ENCODE measurements at regions not wholly inside any gene's neighbourhood (a gene's known extent, or its start where the extent isn't known, plus 50 kb on each side); places are given as distances from the start of the nearest gene placed in this dataset.
"Not testable (repeated sequence)": the region's sequence is repeated elsewhere in the genome, so short reads cannot be mapped to it uniquely, and the experiment has no call there.

DNA sequence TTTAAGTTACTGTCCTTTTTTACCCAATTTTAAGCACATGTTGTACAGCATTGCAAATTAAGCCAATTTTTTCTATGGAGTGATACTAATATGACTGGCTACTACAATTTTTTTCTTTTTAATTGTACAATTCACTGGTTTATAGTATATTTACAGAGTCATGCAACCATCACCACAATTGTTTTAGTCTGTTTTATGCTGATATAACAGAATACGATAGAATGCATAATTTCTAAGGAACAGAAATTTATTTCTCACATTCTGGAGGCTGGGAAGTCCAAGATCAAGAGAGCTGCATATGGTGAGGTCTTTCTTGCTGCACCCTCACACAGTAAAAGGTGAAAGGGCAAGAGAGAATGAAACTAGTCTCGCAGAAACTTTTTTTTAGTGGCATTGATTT lies 125.3 kb downstream of the GLUD2 start:
- DNase-seq, result no peak

DNA sequence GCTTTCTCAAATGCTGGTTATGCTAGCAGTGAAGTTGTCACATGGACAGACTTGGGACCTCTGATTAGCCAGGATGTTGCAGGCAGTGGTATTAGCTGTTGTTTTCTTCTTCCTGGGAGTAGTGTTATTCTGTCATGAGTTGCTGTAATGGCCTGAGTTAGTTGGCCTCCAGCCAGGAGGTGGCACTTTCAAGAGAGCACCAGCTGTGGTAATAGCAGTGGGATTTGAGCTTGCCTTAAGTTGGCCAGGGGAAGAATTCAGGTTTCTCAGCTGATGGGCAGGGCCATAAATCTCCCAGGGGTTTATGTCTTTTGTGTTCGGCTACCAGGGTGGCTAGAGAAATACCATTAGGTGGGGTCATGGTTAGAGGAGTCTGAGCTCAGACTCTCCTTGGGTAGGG lies 132.6 kb downstream of the GLUD2 start:
- DNase-seq, result no peak

DNA sequence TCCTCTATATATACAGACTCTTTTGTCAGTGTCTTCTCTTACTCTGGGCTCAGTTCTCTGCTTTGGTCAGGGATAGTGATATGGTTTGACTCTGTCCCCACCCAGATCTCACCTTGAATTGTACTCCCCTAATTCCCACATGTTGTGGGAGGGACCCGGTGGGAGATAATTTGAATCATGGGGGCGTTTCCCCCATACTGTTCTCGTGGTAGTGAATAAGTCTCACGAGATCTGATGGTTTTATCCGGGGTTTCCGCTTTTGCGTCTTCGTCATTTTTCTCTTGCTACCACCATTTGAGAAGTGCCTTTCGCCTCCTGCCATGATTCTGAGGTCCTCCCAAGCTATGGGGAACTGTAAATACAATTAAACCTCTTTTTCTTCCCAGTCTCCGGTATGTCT lies 144.4 kb downstream of the GLUD2 start:
- no peak for DNase-seq

DNA sequence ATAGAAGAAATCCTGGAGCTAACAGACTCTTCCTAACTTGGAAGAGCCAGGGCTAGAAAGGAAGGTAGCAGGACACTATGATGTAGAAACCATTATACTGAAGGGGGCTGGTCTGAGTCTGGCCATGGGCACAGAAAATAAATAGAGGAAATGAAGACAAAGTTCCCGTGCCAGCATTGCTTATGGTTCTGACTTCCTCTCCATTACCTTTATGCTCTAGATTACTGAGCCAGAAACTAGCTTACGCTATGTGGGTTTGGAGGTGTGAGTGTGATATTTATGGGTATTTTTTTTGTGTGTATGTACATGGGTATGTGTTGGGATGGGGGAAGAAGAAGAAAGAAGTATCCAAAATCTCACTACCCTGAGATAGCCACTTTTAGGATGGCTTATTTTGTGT lies 148.3 kb downstream of the GLUD2 start:
- DNase-seq, result no peak

DNA sequence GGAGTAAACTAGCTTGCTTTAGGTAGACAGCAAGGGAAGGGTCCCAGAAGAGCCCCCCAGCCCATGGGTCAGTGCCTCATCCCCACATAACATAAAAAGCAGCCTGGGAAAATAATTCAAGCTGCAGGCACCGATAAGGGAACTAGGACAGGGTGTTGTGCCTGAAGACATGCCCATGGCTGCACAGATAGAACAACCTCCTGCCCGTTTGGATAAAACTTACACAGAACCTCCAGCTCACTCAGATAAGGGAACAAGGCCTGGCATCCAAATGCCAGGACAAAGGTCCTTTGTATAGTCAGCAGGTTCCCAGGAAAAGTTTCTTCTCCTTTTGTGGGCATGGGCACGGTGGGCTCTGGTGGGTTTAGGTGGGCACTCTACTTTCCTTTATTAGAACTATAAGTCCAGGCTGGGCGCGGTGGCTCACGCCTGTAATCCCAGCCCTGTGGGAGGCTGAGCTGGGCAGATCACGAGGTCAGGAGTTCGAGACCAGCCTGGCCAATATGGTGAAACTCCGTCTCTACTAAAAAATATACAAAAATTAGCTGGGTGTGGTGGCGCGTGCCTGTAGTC lies 149.5 kb downstream of the GLUD2 start:
- DNase-seq, result not testable (repeated sequence)

DNA sequence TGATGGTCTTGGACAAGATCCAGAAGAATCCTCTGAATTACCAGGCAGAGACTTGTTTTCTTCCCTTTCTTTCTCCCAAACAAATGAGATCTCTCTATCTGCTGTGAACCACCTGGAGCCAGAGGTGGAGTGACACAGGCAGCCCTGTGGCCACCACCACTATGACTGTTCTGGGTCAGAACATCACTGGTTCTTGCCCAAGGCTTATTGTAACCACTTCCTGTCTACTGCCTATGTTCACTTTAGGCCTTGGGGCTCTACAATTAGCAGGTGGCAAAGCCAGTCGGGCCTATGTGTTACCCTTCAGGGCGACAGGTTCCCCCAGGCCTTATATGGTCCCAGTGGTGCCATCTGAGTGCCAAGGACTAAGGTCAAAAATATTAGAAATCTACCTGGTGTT lies 161.2 kb downstream of the GLUD2 start:
- DNase-seq, result no peak

DNA sequence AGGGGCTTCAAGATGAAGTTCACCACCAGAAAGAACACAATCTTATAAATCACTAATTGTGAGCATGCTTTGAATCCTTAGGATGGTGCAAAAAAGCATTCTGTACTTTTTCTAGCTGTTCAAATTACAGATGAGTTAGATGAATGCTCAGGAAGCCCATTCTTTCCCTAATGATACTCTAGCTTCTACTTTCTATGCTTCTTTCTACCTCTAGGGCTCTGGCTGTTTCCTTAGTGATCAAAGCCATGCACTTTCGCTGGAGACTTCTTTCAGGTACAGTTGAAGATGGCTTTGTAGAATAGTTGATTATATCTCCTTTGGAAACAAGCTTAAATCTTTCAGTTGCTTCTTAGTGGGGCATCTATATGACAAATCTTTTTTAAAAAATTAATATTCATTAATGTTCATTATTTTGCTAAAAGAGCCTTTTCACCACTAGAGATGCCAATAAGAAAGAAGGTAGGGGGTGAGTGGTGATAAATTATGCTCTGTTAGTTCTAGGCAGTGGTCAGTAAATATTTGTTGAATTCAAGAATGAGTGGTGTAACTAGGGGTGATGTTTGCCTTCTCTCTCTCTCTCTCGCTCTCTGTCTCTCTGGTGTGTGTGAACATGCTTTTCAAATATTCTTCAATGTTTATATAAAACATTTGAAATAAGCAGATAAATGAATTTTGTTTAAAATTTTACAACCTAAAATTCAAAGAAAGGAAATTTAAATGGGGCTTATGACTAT lies 169.4 kb downstream of the GLUD2 start:
- no peak for DNase-seq

DNA sequence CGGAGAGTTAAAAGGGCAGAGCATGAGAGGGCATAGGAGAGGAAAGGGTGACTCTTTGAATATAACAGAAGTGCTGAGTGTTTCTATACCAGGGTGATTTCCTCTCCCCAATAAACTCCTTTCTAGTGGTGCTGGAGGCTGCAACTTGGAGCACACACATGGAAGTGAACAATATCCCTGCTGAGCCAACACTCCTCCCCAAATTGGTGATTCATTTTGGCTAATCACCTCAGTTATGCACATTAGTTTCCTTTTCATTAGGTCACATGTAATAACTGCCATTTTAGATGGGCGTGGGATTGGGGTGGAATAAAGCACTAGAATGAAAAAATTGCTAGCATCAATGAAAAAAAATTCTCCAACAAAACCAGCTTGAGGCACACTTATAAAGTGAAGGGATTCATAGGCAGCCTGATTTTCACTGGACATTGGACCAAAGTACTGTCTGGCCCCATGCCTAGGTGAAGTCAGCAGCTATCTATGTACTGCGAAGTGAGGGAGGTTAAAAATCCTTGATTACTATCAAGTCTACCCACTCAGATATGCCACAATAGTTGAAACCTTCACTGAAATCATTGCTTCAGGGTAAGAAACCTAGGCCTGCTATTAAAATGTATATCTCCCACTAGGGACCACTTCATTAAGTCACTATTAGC lies 174.0 kb downstream of the GLUD2 start:
- DNase-seq, result no peak

DNA sequence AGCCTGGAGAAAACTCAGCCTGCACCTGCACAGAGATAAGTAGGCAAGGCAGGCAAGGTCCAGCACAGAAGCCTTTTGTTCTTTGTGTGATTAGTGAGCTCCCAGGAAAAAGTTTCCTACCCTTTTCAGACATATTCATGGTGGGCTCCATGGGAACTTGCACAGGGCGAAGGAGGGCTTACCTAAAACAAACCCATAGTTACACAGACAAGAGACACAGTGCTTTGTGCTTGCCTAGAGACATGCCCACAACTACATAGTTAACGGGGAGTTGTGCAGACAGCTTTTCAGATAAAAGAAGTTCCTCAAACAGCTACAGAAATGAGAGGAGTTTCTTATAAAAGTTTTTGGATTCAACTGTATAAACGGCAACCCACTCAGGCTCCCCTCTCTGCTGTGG lies 180.5 kb downstream of the GLUD2 start:
- DNase-seq, result no peak

DNA sequence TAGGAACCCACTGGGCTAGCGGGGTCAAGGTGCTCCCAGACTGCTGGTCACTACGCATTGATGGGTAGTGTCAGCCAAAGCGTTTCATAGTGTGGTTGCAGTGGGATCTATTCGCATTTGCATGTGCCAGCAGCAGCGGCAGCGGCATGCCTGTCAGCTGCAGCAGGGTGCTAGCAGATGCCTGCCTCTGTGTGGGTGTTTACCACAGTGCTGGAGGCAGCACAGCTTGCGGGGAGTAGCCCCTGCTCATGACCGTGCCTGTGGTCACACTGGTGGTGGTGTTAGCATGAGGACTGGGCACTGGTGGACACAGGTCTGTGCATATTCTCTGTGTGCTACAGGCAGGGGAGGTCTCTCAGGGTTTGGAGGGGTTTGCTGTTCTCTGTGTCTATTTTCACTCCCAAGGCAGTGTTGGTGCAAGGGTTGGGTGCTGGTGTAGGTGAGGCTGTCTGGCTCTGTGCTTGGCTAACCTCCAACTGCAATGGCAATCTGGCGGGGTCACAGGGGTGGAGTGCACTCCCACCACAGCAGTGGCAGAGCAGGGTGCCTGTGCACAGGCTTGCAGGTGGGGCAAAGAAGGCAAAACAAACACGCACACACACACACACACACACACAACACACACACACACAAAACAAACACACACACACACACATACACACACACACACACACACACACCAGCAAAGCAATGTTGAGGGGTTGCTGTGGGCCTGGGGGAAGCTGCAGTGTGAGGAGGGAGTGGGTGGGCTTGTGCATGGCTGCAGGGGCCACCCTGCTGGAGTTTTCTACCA lies 184.4 kb downstream of the GLUD2 start:
- DNase-seq, result no peak

DNA sequence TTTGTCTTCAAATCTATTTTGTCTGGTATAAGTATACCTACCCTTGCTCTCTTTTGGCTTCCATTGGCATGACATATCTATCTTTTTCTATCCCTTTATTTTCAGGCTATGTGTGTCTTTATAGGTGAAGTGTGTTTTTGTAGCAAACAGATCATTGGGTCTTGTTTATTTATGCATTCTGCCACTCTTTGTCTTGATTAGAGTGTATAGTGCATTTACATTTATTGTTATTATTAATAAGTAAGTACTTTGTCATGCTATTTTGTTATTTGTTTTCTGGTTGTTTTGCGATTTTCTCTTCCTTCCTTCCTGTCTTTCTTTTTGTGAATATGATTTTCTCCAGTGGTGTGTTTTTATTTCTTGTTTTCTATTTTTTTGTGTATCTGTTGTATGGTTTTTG lies 188.6 kb downstream of the GLUD2 start:
- DNase-seq, result no peak

DNA sequence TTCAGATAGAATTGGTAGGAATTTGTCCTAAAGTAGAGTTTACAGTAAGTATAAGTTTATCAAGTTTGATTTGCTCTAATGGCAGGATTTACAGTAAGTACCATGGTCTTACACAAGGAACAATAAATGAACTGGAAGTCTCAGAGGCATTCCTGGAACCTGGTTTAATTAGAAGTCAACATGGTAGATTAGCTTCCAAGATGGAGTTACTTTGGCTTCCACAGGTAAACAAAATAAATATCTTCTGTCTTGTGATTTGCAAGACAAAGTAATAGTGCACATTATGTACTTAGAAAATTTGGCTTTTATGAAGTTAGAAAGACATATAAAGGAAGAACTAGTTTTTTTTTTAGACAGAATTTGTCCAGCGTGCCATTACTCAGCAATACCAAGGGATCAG lies 190.7 kb downstream of the GLUD2 start:
- DNase-seq, result no peak

DNA sequence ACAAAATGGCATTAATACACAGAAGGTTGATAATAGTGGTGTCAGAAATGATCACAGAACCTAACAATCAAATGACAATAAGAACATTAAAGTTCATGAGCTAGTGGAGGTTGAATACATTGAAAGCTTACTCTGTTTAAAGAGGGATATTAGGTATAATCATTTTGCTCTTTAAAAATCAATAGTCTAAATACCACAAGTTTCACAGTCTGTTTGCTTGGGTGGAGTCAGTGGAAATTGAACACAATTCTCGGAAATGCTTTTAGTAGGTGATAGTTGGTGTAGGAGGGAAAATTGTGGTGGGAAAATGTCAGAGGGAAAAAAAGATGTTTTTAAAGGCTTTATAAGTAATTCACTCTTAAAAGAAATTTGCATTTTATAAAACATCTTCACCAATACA lies 197.1 kb downstream of the GLUD2 start:
- no peak for DNase-seq

DNA sequence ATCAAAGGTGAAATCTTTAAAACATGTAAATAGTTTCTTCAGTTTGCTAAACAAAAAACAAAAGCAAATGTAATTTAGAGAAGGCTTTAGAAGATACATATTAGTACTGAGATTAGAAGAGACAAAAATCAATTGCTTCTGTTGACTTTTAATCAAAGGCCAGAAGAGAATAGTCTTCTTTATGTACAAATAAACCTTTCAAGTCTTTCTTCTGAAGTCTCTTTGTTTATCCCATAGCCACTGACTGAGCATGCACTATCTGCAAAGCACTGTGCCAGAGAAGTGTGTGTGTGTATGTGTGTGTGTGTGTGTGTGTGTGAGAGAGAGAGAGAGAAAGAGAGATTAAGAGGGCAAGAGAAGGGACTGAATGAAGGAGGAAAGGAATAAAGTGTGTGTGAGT lies 198.4 kb downstream of the GLUD2 start:
- DNase-seq, result no peak

DNA sequence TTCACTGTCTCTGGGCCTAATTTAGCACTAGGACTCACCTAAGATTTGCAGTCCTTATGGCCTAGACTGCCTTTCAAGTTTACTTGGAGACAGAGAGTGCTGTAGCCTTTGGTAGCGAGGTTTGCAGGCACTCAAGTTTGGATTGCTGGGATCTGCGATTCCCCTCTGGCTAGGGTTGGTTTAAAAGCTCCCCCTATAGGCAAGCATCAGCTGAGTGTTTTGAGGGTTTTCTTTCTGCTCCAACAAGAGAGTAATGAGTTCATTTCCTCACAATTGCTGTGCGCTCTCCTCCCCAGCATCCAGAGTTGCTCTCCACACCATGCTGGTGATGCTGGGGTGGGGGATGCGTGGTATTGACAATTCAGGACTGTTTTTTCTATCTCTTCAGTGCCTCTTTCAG lies 206.9 kb downstream of the GLUD2 start:
- DNase-seq, result no peak

DNA sequence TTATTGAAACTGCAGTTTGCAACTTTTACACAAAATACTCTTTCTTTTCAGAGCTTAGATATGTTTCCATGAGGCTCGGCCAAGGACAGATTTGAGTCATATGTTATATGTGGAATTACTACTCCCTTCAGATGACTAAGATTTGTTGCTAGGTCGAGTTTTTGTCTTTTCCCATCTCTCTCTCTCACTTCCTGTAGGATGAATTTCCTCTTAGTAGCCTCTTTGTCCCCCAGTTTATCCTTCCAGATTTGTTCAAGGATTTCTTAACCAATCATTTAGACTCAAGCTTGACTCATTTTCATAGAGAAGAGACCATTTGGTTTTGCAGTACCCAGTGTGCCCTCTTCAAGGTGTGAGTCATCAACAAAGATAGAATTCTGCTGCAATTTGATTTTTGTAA lies 209.2 kb downstream of the GLUD2 start:
- DNase-seq, result no peak

DNA sequence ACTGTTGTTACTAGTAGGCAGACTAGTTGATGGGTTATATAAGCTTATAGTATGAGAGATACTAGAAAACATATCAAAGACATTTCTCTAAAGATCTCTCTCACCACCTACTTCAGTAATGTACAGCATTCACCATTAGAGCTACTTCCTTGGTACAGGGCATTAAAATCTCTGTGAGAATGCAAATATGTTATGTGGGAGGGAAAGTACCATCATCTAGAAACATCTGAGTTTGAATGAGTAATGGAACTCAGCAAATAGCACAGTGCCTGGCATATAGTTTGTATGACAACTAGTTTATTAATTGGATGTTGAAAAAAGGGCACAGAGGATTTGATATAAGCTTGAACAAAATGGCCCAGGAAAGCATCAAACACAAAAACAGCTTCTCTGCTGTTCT lies 211.1 kb downstream of the GLUD2 start:
- no peak for DNase-seq

DNA sequence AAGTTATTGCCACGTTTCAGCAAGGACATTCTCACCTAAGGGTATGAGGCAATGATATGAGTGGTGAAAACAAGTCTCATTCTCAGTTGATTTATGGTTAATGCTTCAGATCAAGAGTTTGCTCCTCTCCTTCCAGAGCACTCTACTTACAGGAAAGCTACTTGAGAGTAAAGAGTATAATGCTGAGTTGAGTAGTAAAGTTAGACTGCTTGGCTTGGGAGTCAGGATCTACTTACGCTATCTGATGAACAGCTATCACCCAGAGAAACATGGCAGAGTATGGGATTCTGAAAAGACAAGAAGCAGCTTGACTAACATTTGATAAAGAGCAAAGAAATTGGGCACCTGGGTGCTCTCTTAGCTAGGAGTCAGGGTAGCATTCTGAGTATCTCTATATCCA lies 211.8 kb downstream of the GLUD2 start:
- DNase-seq, result no peak

DNA sequence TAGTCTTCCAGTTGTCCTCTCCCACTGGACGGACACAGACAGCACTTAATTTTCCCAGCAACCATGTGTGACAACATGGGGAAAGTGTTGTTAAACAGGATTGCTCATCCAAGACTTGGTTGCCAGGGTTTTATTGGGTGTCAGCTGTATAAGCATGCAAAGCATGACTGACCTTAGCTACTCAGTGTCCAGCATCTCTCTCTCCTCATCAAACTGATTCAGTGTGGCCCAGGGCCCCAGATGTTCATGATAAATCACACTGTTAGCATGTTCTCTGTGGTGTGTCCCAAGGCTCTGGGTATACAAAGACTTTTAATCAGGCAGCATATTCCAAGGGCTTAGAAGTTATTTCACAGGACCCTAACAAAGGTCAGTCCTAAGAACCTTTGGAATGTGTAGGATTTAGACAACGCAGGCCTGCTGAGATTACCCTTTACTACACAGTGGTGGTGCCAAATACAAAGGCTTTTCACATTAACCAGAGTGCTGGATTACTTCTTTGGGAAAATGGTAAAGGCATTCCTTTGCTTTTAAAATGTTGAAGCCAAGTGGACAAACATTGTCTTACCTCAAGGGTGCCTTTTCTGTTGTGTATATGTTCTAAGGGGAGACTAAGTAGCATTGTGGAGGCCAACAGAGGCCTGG lies 213.3 kb downstream of the GLUD2 start:
- no peak for DNase-seq

DNA sequence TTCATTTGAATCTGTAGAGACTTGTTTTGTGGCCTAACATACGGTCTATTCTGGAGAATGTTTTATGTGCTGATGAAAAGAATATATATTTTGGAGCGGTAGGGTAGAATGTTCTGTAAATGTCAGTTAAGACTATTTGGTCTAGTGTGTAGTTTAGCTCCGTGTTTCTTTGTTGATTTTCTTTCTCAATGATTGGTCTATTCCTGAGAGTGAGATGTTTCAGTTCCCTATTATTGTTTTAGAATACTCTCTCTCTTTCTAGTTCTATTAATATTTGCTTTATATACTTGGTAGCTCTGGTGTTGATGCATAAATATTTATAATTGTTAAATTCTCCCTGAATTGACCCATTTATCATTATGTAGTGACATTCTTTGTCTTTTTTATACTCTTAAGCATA lies 236.5 kb downstream of the GLUD2 start:
- DNase-seq, result no peak

DNA sequence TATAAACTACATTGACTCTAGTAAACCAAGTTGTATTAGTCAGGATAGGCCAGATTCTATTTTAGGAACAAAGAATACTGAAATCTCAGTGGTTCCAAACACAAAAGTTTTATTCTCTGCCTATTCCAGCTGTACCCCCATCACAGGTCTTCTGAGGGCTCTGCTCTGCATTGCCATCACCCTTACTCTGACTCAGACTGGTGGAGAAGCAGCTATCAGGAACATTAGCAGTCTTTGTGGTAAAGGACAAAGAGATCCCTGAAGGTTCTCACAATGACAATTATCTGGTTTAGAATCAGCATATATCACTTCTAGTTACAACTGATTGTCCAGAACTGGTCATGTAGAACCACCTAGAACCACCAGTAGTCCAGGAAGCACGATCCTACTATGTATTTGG lies 251.1 kb downstream of the GLUD2 start:
- no peak for DNase-seq

DNA sequence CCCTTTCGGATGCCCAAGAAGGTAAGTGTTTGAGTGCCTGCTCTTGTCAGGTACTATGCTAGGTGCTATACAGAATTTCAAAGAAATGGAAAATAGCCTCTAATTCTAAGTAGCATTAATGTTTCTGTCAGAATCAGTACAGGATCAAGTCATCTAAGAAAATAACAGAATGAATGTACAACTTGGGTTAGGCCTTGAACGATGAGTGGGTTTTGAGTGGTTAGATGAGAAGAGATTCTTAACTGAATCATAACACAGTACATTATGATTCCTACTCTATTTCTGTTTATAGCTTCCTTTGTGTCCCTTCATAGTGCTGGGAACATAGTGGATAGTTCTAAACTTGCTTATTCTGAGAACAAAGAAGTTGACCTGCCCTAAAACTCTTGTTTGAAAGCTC lies 253.9 kb downstream of the GLUD2 start:
- no peak for DNase-seq

DNA sequence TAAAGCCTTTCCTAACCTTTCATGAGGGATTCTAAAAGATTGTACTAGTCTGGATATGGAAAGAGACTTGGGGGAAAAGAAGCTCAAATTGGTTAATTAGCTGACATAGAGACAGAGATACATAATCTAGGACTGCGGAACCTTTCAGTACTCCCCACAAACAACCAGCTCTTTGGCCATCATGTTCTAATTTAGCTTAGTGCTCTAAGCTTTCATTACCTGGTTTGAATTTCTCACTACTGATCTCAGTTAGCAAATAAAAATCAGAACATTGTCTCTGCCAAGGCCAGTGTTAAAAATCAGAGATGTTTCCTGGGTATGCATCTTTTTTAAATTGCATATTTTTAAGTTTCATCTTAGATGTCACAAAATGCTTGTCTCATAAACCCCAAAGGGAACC lies 254.4 kb downstream of the GLUD2 start:
- no peak for DNase-seq

All from activated naive CD4-positive, alpha-beta T cell treated with anti-CD3 and anti-CD28 coated beads, Interleukin-2, amount 50 U/mL, for 16 hours (primary cell).